Cardiac muscle cell (in vitro differentiated cells and primary cell): ENCODE measurements at regions not wholly inside any gene's neighbourhood (a gene's known extent, or its start where the extent isn't known, plus 50 kb on each side); places are given as distances from the start of the nearest gene placed in this dataset.
"Not testable (repeated sequence)": the region's sequence is repeated elsewhere in the genome, so short reads cannot be mapped to it uniquely, and the experiment has no call there.

Source experiments
- DNase-seq, 2 donors: peaks; one replicate each; pipeline versions ENCODE4 v3.0.0 to v3.0.0-alpha.2; 2010 to 2017; ENCODE audit warnings: low read depth in 1 of 2, low spot score in 1 of 2
- H3K27ac ChIP-seq: fragments of 200-600 bp; sonication (generic); 2 replicates; pipeline ENCODE4 v1.5.1; 2016
- H3K27me3 ChIP-seq: fragments of 200-600 bp; sonication (generic); 2 replicates; pipeline ENCODE4 v1.6.0; 2016; ENCODE audit warnings: control low read depth
- H3K36me3 ChIP-seq: fragments of 200-600 bp; sonication (generic); 2 replicates; pipeline ENCODE4 v1.5.1; 2016; ENCODE audit warnings: control low read depth
- H3K4me1 ChIP-seq: fragments of 200-600 bp; sonication (generic); 2 replicates; pipeline ENCODE4 v1.8.1; 2017; ENCODE audit warnings: low read depth, mild to moderate bottlenecking, mixed run types
- H3K4me3 ChIP-seq: fragments of 200-600 bp; sonication (generic); 2 replicates; pipeline ENCODE4 v1.5.1; 2016; ENCODE audit warnings: mild to moderate bottlenecking
- H3K9me3 ChIP-seq: fragments of 200-600 bp; sonication (generic); 2 replicates; pipeline ENCODE4 v1.5.1; 2017; ENCODE audit warnings: low read depth, mild to moderate bottlenecking, control low read depth
- CTCF ChIP-seq: IDR thresholded peaks from 2 replicates; pipeline ENCODE4 v1.5.1; 2012; ENCODE audit warnings: low read depth, mild to moderate bottlenecking, low read length

GRCh38 chrY:7515812-7516211 is 604.3 kb upstream of the AMELY start:
- H3K9me3 ChIP-seq, result no peaks in the 10 kb centered on the region
- no peaks in the 10 kb centered on the region for H3K4me1 ChIP-seq
- TF ChIP-seq CTCF, result no peak
- no peaks in the 10 kb centered on the region for H3K36me3 ChIP-seq
- peak in 1 of 2 donors; percentile 88 for DNase-seq
- H3K27me3 ChIP-seq, result no peaks in the 10 kb centered on the region
- H3K27ac ChIP-seq, result no peak overlapping the region
- no peak overlapping the region for H3K4me3 ChIP-seq

- no peaks in the 10 kb centered on the region for H3K27me3 ChIP-seq
- H3K4me3 ChIP-seq, result no peak overlapping the region
- no peaks in the 10 kb centered on the region for H3K36me3 ChIP-seq
- no peaks in the 10 kb centered on the region for H3K9me3 ChIP-seq
- DNase-seq, result peak in 1 of 2 donors; percentile 28
- no peak overlapping the region for H3K27ac ChIP-seq
- H3K4me1 ChIP-seq, result no peaks in the 10 kb centered on the region
- no peak for TF ChIP-seq CTCF
Measured at GRCh38 chrY:7502896-7503295, 591.3 kb upstream of the AMELY start.

- no peak for DNase-seq
- no peaks in the 10 kb centered on the region for H3K4me1 ChIP-seq
- no peaks in the 10 kb centered on the region for H3K27me3 ChIP-seq
- TF ChIP-seq CTCF, result no peak
- H3K36me3 ChIP-seq, result no peaks in the 10 kb centered on the region
- no peak overlapping the region for H3K4me3 ChIP-seq
- no peaks in the 10 kb centered on the region for H3K9me3 ChIP-seq
- no peak overlapping the region for H3K27ac ChIP-seq
Measured at GRCh38 chrY:7501236-7501635, 589.7 kb upstream of the AMELY start.

- H3K4me1 ChIP-seq, result no peaks in the 10 kb centered on the region
- DNase-seq, result no peak
- no peak for TF ChIP-seq CTCF
- no peaks in the 10 kb centered on the region for H3K9me3 ChIP-seq
- no peak overlapping the region for H3K4me3 ChIP-seq
- no peaks in the 10 kb centered on the region for H3K36me3 ChIP-seq
- no peaks in the 10 kb centered on the region for H3K27me3 ChIP-seq
- H3K27ac ChIP-seq, result no peak overlapping the region
Measured at GRCh38 chrY:7496001-7496400, 584.4 kb upstream of the AMELY start.

GRCh38 chrY:7484455-7485285 is 573.1 kb upstream of the AMELY start:
- H3K36me3 ChIP-seq, H3K4me3 ChIP-seq, H3K27me3 ChIP-seq, H3K4me1 ChIP-seq, H3K27ac ChIP-seq, DNase-seq, H3K9me3 ChIP-seq: not testable (repeated sequence)

- no peak for DNase-seq
- Histone ChIP-seq H3K4me1 (no peaks in the 10 kb centered on the region), H3K27me3 (no peaks in the 10 kb centered on the region), H3K4me3 (no peak overlapping the region), H3K27ac (no peak overlapping the region), H3K9me3 (no peaks in the 10 kb centered on the region), H3K36me3 (no peaks in the 10 kb centered on the region)
- no peak for TF ChIP-seq CTCF
Measured at GRCh38 chrY:7471976-7472375, 560.4 kb upstream of the AMELY start.
